HUES48 (cell line): ENCODE measurements at regions not wholly inside any gene's neighbourhood (a gene's known extent, or its start where the extent isn't known, plus 50 kb on each side); places are given as distances from the start of the nearest gene placed in this dataset.
"Not testable (repeated sequence)": the region's sequence is repeated elsewhere in the genome, so short reads cannot be mapped to it uniquely, and the experiment has no call there.

ENCODE experiments used
- H3K27ac ChIP-seq: one replicate; pipeline ENCODE4 v1.7.0; 2013; ENCODE audit warnings: low read depth, low read length, inconsistent platforms
- H3K27me3 ChIP-seq: 2 replicates; pipeline ENCODE4 v1.6.1; 2013; ENCODE audit warnings: mild to moderate bottlenecking, low read length; ENCODE audit not compliant: control insufficient read depth, insufficient read depth
- H3K36me3 ChIP-seq: 2 replicates; pipeline ENCODE4 v1.6.1; 2013; ENCODE audit warnings: low read length; ENCODE audit not compliant: control insufficient read depth, insufficient read depth
- H3K4me1 ChIP-seq: 2 replicates; pipeline ENCODE4 v1.6.1; 2013; ENCODE audit warnings: mild to moderate bottlenecking, low read length; ENCODE audit not compliant: control insufficient read depth, insufficient read depth
- H3K4me3 ChIP-seq: 2 replicates; pipeline ENCODE4 v1.5.1; 2013; ENCODE audit warnings: mild to moderate bottlenecking, low read depth, low read length
- H3K9ac ChIP-seq: 2 replicates; pipeline ENCODE4 v1.6.1; 2013; ENCODE audit warnings: mild to moderate bottlenecking, low read depth, low read length, moderate library complexity
- H3K9me3 ChIP-seq: 2 replicates; pipeline ENCODE4 v1.6.1; 2013; ENCODE audit warnings: low read length; ENCODE audit not compliant: control insufficient read depth, insufficient read depth

DNA sequence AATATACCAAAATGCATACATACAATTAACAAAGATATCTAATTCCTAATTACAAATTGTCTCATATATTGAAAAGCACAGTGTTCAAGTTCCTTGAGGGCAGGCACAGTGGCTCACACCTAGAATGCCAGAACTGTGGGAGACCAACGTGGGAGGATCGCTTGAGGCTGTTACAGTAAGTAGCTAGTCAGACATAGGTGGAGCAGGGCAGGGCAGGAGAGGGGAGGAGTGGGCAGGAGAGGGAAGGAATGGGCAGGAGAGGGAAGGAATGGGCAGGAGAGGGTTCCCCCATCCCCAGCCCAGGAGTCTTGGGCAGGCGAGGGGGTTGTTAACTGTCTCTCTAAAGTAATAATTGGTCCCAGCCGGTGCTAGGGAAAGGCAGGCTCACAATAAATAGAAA, 325.9 kb downstream of the GOLGA6L6 start:
- H3K9me3 ChIP-seq, result peaks cover 74% of the 10 kb centered on the region
- H3K27me3 ChIP-seq, H3K9ac ChIP-seq, H3K4me1 ChIP-seq, H3K36me3 ChIP-seq, H3K27ac ChIP-seq, H3K4me3 ChIP-seq: not testable (repeated sequence)

DNA sequence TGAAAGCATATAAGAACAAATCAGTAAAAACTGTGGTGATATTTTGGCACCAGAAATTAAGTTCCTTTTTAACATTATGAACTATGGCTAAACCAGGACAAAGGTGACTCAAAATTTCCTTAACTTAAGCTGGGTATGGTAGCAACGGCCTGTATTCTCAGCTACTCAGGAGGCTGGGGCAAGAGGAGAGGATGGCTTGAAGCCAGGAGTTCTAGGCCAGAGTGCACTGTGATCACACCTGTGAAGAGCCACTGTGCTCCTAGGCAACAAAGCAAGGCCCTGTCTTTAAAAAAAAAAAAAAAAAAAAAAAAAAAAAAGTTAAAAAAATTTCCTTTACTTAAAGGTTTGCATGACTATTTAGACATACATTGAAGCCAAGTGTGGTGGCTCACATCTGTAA, 327.5 kb downstream of the GOLGA6L6 start:
- not testable (repeated sequence) for H3K36me3 ChIP-seq, H3K4me3 ChIP-seq, H3K9ac ChIP-seq, H3K27me3 ChIP-seq, H3K4me1 ChIP-seq, H3K27ac ChIP-seq
- H3K9me3 ChIP-seq, result peaks cover 74% of the 10 kb centered on the region

DNA sequence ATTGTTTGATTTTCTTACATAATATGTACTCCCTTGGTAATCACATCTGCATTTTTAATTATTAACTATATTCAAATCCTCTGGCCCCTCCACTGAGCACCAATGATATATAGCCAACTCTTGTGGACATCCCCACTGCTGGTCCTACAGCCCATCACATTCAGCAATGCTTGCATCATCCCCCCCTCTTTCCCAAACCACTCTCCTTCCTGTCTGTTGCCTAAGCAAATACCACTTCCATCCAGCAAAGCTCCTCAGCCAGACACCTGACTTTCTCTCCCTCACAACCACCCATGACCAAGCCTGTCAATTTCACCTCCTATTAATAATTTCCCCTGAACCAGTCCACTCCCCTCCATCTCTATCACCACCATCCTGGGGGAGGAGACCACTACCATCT, 330.1 kb downstream of the GOLGA6L6 start:
- not testable (repeated sequence) for H3K27ac ChIP-seq, H3K36me3 ChIP-seq, H3K4me3 ChIP-seq, H3K4me1 ChIP-seq, H3K27me3 ChIP-seq, H3K9ac ChIP-seq
- H3K9me3 ChIP-seq, result peaks cover 65% of the 10 kb centered on the region

DNA sequence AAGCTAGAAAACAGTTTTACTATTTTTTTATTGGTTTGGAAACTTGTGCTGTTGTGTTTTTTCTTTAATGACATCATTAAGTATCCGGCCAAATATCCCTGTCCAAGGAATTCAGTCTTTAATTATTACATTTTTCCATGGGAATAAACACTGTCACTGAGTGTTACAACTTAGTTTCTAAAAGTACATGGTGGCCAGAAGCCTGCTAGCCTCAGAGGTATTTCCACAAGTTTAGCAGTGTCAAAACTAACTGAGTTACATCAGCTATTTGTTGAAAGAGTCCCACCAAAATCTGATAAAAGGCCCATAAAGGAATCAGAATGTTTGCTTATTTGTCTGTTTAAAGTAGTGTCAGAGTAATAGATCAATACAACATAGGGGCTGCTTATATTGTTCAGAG, 331.6 kb downstream of the GOLGA6L6 start:
- not testable (repeated sequence) for H3K4me3 ChIP-seq, H3K27ac ChIP-seq, H3K4me1 ChIP-seq, H3K36me3 ChIP-seq, H3K9ac ChIP-seq, H3K27me3 ChIP-seq
- H3K9me3 ChIP-seq, result peaks cover 63% of the 10 kb centered on the region

DNA sequence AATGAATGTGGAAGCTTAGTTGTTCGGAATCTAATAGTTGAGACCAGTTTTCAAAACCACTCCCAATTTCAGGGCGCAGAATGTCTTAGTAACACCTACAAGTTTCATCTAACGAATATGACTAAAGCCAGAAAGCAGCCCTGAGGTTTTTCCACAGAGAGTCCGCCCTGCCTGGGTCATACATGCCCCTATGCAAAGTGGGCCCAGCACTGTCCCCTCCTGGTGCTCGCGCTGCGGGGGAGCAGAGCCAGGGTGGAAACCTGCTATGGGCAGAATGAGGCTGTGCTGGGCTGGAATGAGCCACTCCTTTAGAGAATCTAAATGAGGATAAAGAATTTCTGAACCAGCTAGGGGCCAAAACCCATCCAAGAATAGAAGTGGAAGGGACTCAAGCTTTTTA, 334.0 kb downstream of the GOLGA6L6 start:
- not testable (repeated sequence) for H3K27me3 ChIP-seq, H3K4me1 ChIP-seq, H3K36me3 ChIP-seq, H3K9ac ChIP-seq, H3K27ac ChIP-seq, H3K4me3 ChIP-seq
- H3K9me3 ChIP-seq, result peaks cover 66% of the 10 kb centered on the region

DNA sequence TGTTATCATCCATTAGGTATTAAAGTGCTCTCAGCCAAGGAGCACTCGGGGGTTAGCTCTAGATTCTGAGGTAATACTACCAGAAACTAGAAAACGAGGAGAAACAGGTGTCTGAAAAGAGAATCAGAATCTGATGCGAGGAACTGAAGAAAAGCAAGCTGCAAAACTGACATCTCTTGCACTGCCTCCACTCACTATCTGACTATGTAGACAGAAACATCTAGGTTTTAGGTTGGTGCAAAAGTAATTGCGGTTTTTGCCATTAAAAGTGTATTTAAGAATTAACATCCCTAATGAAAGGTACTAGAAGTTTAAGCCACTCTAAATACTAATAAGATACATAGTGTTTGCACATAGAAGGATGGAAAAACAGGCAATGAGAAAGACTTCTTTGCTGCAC, 334.4 kb downstream of the GOLGA6L6 start:
- H3K4me3 ChIP-seq, H3K27me3 ChIP-seq, H3K36me3 ChIP-seq, H3K4me1 ChIP-seq, H3K27ac ChIP-seq, H3K9ac ChIP-seq: not testable (repeated sequence)
- H3K9me3 ChIP-seq, result peaks cover 64% of the 10 kb centered on the region

DNA sequence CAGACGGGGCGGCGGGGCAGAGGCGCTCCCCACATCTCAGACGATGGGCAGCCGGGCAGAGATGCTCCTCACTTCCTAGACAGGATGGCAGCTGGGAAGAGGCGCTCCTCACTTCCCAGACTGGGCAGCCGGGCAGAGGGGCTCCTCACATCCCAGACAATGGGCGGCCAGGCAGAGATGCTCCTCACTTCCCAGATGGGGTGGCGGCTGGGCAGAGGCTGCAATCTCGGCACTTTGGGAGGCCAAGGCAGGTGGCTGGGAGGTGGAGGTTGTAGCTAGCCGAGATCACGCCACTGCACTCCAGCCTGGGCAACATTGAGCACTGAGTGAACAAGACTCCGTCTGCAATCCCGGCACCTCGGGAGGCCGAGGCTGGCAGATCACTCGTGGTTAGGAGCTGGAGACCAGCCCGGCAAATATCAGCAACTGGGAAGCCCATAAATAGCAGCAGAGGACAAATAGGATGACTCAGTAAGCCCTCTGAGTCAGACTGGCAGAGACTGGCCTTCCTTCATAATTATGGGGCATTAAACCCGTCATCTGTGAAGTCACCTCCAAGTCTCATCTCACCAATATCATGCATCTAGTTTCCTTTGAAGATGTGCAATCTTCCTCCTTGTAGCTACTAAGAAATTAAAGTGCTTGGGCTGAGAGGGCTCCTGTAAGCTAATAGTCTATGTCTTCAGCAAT, 337.3 kb downstream of the GOLGA6L6 start:
- not testable (repeated sequence) for H3K36me3 ChIP-seq, H3K4me3 ChIP-seq, H3K27ac ChIP-seq, H3K9ac ChIP-seq, H3K27me3 ChIP-seq, H3K4me1 ChIP-seq
- H3K9me3 ChIP-seq, result peaks cover 52% of the 10 kb centered on the region

DNA sequence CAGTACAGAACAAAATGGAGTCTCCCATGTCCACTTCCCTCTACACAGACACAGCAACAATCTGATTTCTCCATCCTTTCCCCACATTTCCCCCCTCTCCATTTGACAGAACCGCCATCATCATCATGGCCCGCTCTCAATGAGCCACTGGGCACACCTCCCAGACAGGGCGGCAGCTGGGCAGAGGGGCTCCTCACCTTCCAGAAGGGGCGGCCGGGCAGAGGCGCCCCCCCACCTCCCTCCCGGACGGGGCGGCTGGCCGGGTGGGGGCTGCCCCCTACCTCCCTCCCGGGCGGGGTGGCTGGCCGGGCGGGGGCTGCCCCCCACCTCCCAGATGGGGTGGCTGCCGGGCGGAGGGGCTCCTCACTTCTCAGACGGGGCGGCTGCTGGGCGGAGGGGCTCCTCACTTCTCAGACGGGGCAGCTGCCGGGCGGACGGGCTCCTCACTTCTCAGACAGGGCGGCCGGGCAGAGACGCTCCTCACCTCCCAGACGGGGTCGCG, 337.9 kb downstream of the GOLGA6L6 start:
- not testable (repeated sequence) for H3K27ac ChIP-seq, H3K27me3 ChIP-seq, H3K9ac ChIP-seq, H3K4me3 ChIP-seq, H3K36me3 ChIP-seq, H3K4me1 ChIP-seq
- H3K9me3 ChIP-seq, result peaks cover 52% of the 10 kb centered on the region

DNA sequence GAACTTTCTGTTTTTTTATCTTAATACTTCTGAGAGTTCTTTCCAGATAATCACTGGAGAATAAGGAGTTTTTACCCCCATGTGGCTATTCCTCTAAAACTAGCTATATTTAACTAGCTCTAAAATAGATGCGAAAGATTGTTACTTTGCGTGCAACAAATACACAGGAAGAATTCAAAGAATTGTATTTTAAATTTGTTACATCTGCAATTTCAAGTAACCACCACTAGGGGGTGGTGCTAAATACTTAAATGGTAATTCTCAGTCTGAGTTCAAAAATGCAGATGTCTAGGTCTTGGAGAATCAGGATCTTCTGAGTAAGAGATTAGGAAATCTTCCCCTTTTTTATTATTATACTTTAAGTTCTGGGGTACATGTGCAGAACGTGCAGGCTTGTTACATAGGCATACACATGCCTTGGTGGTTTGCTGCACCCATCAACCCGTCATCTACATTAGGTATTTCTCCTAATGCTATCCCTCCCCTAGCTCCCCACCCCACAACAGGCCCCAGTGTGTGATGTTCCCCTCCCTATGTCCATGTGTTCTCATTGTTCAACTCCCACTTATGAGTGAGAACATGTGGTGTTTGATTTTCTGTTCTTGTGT, 346.9 kb downstream of the GOLGA6L6 start:
- H3K27ac ChIP-seq, H3K27me3 ChIP-seq, H3K4me1 ChIP-seq, H3K9ac ChIP-seq, H3K36me3 ChIP-seq, H3K4me3 ChIP-seq: not testable (repeated sequence)
- peaks cover 39% of the 10 kb centered on the region for H3K9me3 ChIP-seq

DNA sequence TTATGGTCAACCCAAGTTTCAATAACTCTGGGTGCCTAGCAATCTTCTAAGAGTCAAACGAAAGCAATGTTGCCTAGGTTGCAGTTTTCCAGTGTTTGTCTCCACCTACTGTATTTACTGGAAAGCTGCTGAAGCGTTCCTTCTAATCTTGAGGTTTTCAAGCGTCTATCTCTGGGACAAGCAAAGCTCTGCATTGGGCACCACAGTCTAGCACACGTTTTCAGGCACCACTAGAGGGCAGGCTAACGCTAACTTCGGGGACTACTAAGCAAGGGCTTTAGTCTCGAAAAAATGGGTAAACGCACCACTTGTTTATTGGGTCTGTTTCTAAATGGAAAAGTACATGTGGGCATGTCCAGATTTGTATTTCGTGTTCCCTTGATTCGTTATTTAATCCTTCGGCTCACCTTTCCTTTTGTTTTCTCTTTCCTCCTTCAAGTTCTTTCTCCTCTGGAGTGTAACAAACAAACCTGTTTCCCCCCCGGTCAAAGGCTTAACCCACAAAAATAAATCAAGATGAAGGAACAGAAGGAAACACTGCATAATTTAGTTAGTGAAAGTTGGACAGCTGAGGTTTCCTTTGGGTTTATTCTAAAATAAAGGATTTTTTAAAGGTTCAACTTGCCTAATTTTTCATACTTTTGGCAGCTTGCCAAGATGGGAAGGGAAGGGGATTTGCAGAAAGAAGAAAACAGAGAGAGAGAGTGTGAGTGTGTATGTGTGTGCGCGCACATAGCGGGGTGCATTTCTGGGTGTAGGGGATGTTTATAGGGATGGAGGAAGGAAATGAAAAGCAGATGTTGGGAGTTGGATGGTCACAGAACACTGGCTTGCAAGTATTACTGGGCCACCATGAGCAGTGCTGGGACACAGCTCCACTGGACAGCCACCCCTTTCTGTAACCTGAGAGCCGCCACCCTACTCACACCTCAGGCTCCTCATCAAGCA, 348.3 kb downstream of the GOLGA6L6 start:
- H3K36me3 ChIP-seq, H3K27ac ChIP-seq, H3K4me3 ChIP-seq, H3K4me1 ChIP-seq, H3K27me3 ChIP-seq, H3K9ac ChIP-seq: not testable (repeated sequence)
- peaks cover 50% of the 10 kb centered on the region for H3K9me3 ChIP-seq

DNA sequence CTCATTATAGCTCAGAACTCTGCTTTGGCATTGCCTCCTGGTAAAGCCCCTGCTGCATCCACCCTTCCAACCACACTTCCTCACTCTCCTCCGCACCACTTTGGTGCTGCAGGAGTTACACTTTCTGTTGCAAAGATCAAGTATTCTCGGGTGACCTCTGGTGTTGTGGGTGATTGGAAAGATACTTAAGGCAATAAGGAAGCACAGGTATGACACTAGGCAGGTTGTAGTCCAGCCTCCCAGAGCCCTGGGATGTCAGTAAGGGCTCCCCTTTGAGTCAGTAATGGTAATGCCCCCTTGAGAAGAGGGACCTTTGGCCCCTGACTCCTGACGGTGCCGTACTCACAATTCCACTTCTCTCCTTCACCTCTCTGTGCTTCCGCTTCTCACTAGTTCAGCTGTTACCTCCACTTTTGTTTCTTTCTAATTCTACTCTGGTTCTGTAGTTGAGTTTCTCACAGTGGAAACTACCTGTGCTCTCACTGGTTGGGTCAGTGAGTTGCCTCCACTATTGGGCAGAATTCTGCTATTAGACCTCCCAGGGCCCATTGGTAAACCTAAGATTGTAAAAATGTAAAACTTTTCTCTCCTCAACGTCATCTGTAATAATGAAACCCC, 350.0 kb downstream of the GOLGA6L6 start:
- H3K9ac ChIP-seq, H3K4me1 ChIP-seq, H3K27ac ChIP-seq, H3K4me3 ChIP-seq, H3K36me3 ChIP-seq, H3K27me3 ChIP-seq: not testable (repeated sequence)
- H3K9me3 ChIP-seq, result peaks cover 62% of the 10 kb centered on the region
